Upper lobe of left lung (tissue), 6 donors: ENCODE measurements at regions not wholly inside any gene's neighbourhood (a gene's known extent, or its start where the extent isn't known, plus 50 kb on each side); places are given as distances from the start of the nearest gene placed in this dataset.

Experiments
- ATAC-seq, 2 donors: fragments of 200-7000 bp; cut with Tn5 transposase; one replicate each; pipeline ENCODE4 v1.9.1; 2022; ENCODE audit warnings: mild to moderate bottlenecking in 2 of 2, moderate library complexity in 2 of 2; ENCODE audit not compliant: low FRiP score in 2 of 2
- DNase-seq, 2 donors: peaks; one replicate each; pipeline ENCODE4 v3.0.0-alpha.2; 2019 to 2020
- H3K27ac ChIP-seq, 4 donors: fragments of 200-600 bp; sonication (generic); one replicate each; pipeline ENCODE4 v1.5.1; 2016 to 2019
- H3K27me3 ChIP-seq, 4 donors: fragments of 200-600 bp; sonication (generic); one replicate each; pipeline ENCODE4 v1.5.1; 2017 to 2019
- H3K36me3 ChIP-seq, 4 donors: fragments of 200-600 bp; sonication (generic); one replicate each; pipeline ENCODE4 v1.5.1; 2016 to 2019
- H3K4me1 ChIP-seq, 4 donors: fragments of 200-600 bp; sonication (generic); one replicate each; pipeline ENCODE4 v1.5.1; 2018 to 2019
- H3K4me3 ChIP-seq, 4 donors: fragments of 200-600 bp; sonication (generic); one replicate each; pipeline ENCODE4 v1.5.1; 2017 to 2019; ENCODE audit warnings: mild to moderate bottlenecking in 2 of 4, moderate library complexity in 1 of 4
- H3K9me3 ChIP-seq, 4 donors: fragments of 200-600 bp; sonication (generic); one replicate each; pipeline ENCODE4 v1.5.1; 2018 to 2019
- EP300 ChIP-seq, 4 donors: sonication (generic); formaldehyde crosslinking; IDR thresholded peaks; one replicate each; pipeline ENCODE4 v1.5.1; 2017; ENCODE audit warnings: antibody characterized with exemption in 4 of 4, control low read depth in 2 of 4
- POLR2A ChIP-seq, 4 donors: fragments of 450-650 bp; IDR thresholded peaks; one replicate each; pipeline ENCODE4 v1.5.1; 2016 to 2017; ENCODE audit warnings: antibody characterized with exemption in 4 of 4, mild to moderate bottlenecking in 2 of 4
- POLR2AphosphoS5 ChIP-seq, 2 donors: sonication (generic); formaldehyde crosslinking; IDR thresholded peaks; one replicate each; pipeline ENCODE4 v1.5.1; 2017; ENCODE audit warnings: antibody characterized with exemption in 2 of 2
- WGBS, 2 donors: methylation state at CpG; one replicate each; pipeline ENCODE4 v1.1.5; 2017 to 2018; 5-methylcytosine and 5-hydroxymethylcytosine counted together
- TF ChIP-seq, protein P1 (sequence below), 6 experiments: fragments of 450-650 bp in 4 of 6; fragments of 200-600 bp in 2 of 6; sonication (generic) in 2 of 6; IDR thresholded peaks; one replicate each; pipeline ENCODE4 v1.5.1; 2016 to 2019; ENCODE audit warnings: antibody characterized with exemption in 6 of 6
- donor health status: DM: no; HTN: no; CAD: no; lungs with moderate emphysema.
- donor health status: DM: no; HTN: yes; CAD: no; lungs with severe emphysema.

DNA sequence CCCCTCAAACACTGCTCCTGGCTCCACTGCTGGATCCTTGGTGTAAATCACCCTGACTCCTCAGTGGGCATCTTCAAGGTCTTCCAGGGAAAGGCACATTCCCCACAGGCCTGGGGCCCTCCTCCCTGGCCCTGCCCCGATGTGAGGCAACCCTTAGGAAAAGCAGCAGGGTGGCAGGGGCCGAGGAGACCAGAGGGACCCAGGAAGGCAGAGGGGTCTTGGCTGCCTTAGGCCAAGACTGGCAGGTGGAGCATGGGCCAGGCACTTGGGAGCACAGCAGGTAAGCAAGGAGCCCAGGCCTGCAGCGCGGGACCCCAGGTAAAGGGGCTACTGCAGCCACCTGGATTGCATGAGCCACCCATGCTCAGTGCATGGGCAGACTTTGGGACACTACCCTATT is 96.9 kb downstream of the GYPC start:
- DNase-seq (no peak), ATAC-seq (no peak)
- Histone ChIP-seq H3K36me3 (no peaks in the 10 kb centered on the region), H3K4me1 (no peaks in the 10 kb centered on the region), H3K4me3 (no peak overlapping the region), H3K27ac (no peak overlapping the region), H3K9me3 (no peaks in the 10 kb centered on the region), H3K27me3 (no peaks in the 10 kb centered on the region)
- WGBS, 2 donors = 75% methylated on average over 2 of the region's 4 CpGs; no CpG with 5 or more reads in 1 of the 2 donors
- TF ChIP-seq, protein P1, sequence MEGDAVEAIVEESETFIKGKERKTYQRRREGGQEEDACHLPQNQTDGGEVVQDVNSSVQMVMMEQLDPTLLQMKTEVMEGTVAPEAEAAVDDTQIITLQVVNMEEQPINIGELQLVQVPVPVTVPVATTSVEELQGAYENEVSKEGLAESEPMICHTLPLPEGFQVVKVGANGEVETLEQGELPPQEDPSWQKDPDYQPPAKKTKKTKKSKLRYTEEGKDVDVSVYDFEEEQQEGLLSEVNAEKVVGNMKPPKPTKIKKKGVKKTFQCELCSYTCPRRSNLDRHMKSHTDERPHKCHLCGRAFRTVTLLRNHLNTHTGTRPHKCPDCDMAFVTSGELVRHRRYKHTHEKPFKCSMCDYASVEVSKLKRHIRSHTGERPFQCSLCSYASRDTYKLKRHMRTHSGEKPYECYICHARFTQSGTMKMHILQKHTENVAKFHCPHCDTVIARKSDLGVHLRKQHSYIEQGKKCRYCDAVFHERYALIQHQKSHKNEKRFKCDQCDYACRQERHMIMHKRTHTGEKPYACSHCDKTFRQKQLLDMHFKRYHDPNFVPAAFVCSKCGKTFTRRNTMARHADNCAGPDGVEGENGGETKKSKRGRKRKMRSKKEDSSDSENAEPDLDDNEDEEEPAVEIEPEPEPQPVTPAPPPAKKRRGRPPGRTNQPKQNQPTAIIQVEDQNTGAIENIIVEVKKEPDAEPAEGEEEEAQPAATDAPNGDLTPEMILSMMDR (IDR thresholded peaks at IDR 0.05) = no peak
- TF ChIP-seq EP300 (IDR thresholded peaks at IDR 0.05) = no peak
- no peak for TF ChIP-seq POLR2A (IDR thresholded peaks at IDR 0.05)
- no peak for TF ChIP-seq POLR2AphosphoS5 (IDR thresholded peaks at IDR 0.05)

DNA sequence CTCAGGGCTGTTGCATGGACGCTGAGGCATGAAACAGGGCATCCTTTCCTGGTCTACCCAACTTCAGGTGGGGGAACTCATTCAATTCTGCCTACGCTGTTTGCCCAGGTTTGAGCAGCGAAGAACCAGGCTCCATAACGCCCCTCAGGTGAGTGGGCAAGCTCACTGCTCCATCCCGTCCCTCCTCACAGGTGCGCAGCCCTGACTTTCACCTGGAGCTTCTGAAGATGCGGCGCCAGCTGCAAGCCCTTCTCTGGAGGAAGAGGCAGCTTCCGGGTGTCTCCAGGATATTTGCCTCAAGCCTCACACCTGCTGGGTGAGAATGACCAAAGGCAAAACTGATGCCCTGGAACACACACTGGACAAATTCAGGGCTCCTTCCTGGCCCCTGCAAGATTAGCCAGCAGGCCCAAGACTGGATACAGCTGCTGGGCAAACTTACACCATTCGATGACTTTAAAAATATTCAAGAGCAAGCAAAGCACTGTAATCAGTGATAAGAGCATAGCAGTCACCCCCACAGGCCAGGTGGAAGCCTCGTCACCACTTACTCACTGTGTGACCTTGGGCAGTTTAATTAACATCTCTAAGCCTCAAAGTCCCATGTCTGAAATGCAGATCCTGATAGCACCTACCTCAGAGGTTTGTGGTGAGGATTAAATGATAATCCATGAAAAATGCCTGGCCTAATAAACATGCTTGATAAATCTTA is 97.7 kb downstream of the GYPC start:
- H3K27me3 ChIP-seq = no peaks in the 10 kb centered on the region
- 90 to 93% methylated on average over 7 to 11 of the region's 11 CpGs for WGBS, 2 donors
- ATAC-seq = no peak
- DNase-seq = no peak
- no peaks in the 10 kb centered on the region for H3K9me3 ChIP-seq
- H3K4me3 ChIP-seq = no peak overlapping the region
- no peak for TF ChIP-seq POLR2A (IDR thresholded peaks at IDR 0.05)
- TF ChIP-seq, protein P1 (IDR thresholded peaks at IDR 0.05) = no peak
- TF ChIP-seq POLR2AphosphoS5 (IDR thresholded peaks at IDR 0.05) = no peak
- no peak for TF ChIP-seq EP300 (IDR thresholded peaks at IDR 0.05)
- no peaks in the 10 kb centered on the region for H3K36me3 ChIP-seq
- H3K4me1 ChIP-seq = no peaks in the 10 kb centered on the region
- no peak overlapping the region for H3K27ac ChIP-seq

DNA sequence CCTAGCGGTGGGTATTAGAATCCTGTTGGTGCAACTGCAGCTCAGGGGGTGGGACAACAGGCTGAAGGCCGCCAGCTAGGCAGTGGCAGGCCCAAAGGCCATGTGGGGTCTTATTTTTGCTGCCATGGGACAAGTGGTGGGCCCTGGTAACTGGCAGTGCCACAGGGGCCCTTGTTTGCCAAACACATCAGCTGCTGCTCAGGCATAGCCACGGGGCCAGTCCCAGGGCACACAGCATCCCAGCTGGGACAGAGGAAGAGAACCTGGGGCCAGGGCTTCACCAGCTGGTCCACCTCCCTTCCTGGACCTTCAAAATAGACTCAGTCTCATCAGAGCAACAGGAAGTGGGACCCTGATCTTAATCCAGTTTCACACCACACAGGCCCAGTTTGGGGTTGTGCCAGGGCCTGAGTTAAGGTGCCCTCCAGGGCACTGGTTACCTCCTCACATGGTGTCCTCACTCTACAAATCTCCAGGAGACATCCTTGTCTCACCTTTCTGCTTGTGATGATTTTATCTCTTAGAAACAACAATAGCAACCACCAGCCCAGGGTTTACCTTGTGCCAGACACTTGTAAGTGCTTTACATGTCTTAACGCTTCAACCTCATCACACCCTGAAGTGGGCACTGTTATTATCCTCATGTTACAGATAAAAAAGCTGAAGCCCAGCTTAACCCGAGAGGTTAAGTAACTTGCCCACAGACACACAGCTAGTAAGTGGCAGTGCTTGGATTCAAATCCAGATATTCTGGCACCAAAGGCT is 98.5 kb downstream of the GYPC start:
- ATAC-seq = no peak
- H3K27me3 ChIP-seq = no peaks in the 10 kb centered on the region
- no peaks in the 10 kb centered on the region for H3K4me1 ChIP-seq
- no peaks in the 10 kb centered on the region for H3K36me3 ChIP-seq
- no peak overlapping the region for H3K27ac ChIP-seq
- TF ChIP-seq POLR2AphosphoS5 (IDR thresholded peaks at IDR 0.05) (no peak), EP300 (IDR thresholded peaks at IDR 0.05) (no peak), POLR2A (IDR thresholded peaks at IDR 0.05) (no peak)
- TF ChIP-seq, protein P1 (IDR thresholded peaks at IDR 0.05) = no peak
- no peaks in the 10 kb centered on the region for H3K9me3 ChIP-seq
- no peak for DNase-seq
- WGBS, 2 donors = 83 to 88% methylated on average over 4 to 5 of the region's 5 CpGs
- no peak overlapping the region for H3K4me3 ChIP-seq

DNA sequence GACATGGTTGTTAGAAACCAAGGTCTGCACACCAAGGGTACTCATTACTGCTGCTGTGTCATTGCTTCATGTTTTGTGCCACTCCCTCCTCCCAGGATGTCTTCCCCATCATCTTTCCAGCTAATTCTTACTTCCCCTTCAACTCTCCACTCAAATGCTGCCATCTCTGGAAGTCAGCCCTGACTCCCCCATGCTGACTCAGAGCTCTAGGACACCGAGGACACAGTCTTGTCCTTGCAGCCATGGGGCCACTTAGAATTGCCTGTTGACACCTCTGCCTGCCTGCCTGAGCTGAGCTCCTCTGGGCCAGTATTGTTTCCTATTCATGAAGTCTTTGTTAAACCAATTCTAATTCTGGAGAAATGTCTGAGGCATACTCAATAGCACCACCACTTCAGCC is 100.2 kb downstream of the GYPC start:
- 74% methylated on average over 1 of the region's 1 CpG for WGBS, 2 donors
- Histone ChIP-seq H3K4me3 (no peak overlapping the region), H3K36me3 (no peaks in the 10 kb centered on the region), H3K4me1 (no peaks in the 10 kb centered on the region), H3K27ac (no peak overlapping the region), H3K27me3 (no peaks in the 10 kb centered on the region), H3K9me3 (no peaks in the 10 kb centered on the region)
- TF ChIP-seq EP300 (IDR thresholded peaks at IDR 0.05) = no peak
- TF ChIP-seq, protein P1 (IDR thresholded peaks at IDR 0.05) = no peak
- TF ChIP-seq POLR2A (IDR thresholded peaks at IDR 0.05) = no peak
- TF ChIP-seq POLR2AphosphoS5 (IDR thresholded peaks at IDR 0.05) = no peak
- DNase-seq (no peak), ATAC-seq (no peak)
